ENCODE measurements at regions not wholly inside any gene's neighbourhood (a gene's known extent, or its start where the extent isn't known, plus 50 kb on each side); places are given as distances from the start of the nearest gene placed in this dataset.

DNA sequence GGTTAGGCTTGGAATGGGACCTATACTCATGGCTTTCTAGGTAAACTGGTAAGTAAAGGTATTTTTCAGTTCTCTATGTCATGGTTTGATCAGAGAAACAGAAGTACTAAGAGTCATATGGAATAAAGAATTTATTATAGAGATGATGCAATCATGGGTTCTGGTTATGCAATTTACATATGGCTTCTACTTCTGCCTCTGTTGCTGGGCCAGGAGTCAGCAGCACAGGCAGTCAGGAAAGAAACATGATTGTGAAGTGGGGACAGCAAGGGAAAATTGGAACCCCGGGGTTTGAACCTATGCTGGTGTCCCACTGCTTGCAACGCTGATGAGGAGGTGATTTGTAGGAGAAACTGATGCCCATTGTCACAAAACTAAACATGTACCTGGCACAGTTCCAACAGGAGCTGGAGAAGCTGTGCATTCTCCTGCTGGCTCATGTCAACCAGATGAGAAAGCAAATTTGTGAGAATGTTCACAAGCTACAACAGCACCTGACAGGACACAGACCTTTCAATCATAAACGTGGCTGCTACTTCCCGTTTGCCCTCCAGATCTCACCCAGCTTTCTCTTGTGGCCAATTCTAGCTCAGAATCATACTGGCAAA is 887.1 kb downstream of the TFAP2A start:
- no peaks in the 10 kb centered on the region for H3K27me3 ChIP-seq (ENCODE audit: insufficient read depth, low read length)
- H3K56ac ChIP-seq (ENCODE audit: insufficient read length, low read depth, low read length): no peak overlapping the region
- no peak overlapping the region for H3K9ac ChIP-seq (ENCODE audit: extremely low read depth, insufficient read length, low read length)
- no peak overlapping the region for H3K27ac Mint-ChIP-seq
- no peaks in the 10 kb centered on the region for H3K9me3 ChIP-seq (ENCODE audit: control insufficient read depth, low read depth, low read length)
- TF ChIP-seq, protein P1, sequence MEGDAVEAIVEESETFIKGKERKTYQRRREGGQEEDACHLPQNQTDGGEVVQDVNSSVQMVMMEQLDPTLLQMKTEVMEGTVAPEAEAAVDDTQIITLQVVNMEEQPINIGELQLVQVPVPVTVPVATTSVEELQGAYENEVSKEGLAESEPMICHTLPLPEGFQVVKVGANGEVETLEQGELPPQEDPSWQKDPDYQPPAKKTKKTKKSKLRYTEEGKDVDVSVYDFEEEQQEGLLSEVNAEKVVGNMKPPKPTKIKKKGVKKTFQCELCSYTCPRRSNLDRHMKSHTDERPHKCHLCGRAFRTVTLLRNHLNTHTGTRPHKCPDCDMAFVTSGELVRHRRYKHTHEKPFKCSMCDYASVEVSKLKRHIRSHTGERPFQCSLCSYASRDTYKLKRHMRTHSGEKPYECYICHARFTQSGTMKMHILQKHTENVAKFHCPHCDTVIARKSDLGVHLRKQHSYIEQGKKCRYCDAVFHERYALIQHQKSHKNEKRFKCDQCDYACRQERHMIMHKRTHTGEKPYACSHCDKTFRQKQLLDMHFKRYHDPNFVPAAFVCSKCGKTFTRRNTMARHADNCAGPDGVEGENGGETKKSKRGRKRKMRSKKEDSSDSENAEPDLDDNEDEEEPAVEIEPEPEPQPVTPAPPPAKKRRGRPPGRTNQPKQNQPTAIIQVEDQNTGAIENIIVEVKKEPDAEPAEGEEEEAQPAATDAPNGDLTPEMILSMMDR (conservative IDR thresholded peaks at IDR 0.05): no peak
- no peak overlapping the region for H3K14ac ChIP-seq (ENCODE audit: insufficient read depth, low read length)
- no peaks in the 10 kb centered on the region for H3K23me2 ChIP-seq (ENCODE audit: insufficient read length, low read depth, low read length, poor library complexity, severe bottlenecking)
- no peaks in the 10 kb centered on the region for H3K79me1 ChIP-seq (ENCODE audit: insufficient read depth, low read depth, low read length, poor library complexity, severe bottlenecking)
- no peak overlapping the region for H3K18ac ChIP-seq (ENCODE audit: insufficient read length, low read depth, low read length)
- H4K8ac ChIP-seq (replicated peaks; ENCODE audit: insufficient read length, low read depth, low read length): no peak overlapping the region
- H3K79me2 ChIP-seq (ENCODE audit: insufficient read depth, low read length): no peaks in the 10 kb centered on the region
- WGBS (ENCODE audit: extremely low coverage, insufficient read length, low lambda C conversion rate): no CpG with 5 or more reads among the region's 4 CpGs
- no peaks in the 10 kb centered on the region for H3K4me1 Mint-ChIP-seq
- no peak overlapping the region for H3T11ph ChIP-seq (ENCODE audit: low read length)
- no peaks in the 10 kb centered on the region for H3K4me1 ChIP-seq (ENCODE audit: insufficient read depth, low read length)
- no peak overlapping the region for H2BK120ac ChIP-seq (ENCODE audit: low read depth, low read length, poor library complexity, severe bottlenecking)
- no peak overlapping the region for H2BK20ac ChIP-seq (ENCODE audit: low read depth, low read length, poor library complexity, severe bottlenecking)
- no peak overlapping the region for H3K23ac ChIP-seq (ENCODE audit: insufficient read length, low read depth, low read length)
- H4K5ac ChIP-seq (ENCODE audit: insufficient read length, low read depth, low read length): no peak overlapping the region
- no peak overlapping the region for H3K4ac ChIP-seq (ENCODE audit: low read depth, low read length)
- no peak overlapping the region for H2AK5ac ChIP-seq (ENCODE audit: insufficient read length, low read length)
- no peak overlapping the region for H4K91ac ChIP-seq (ENCODE audit: insufficient read length, low read depth, low read length)
- no peaks in the 10 kb centered on the region for H3K27me3 Mint-ChIP-seq (ENCODE audit: low read depth)
- no peak overlapping the region for H3K27ac ChIP-seq (ENCODE audit: insufficient read length, low read depth, low read length)
- no peak overlapping the region for H2BK5ac ChIP-seq (ENCODE audit: insufficient read length, low read length)
- H4K20me1 ChIP-seq (ENCODE audit: control insufficient read depth, insufficient read depth, insufficient read length): no peaks in the 10 kb centered on the region
- H3K4me3 Mint-ChIP-seq: no peak overlapping the region
- DNase-seq: no peak
- peaks cover 0 to 9% (median 2%) of the 10 kb centered on the region in 3 experiments; a peak in 5 of 7 replicates for H3K36me3 Mint-ChIP-seq (ENCODE audit: insufficient read depth in 1 of 3, low read depth in 3 of 3)
- no peak overlapping the region for H2BK12ac ChIP-seq (ENCODE audit: insufficient read length, low read depth, low read length)
- H2AFZ ChIP-seq (ENCODE audit: low read length): no peak overlapping the region
- H3K9me3 Mint-ChIP-seq: peaks cover 2 to 4% of the 10 kb centered on the region in 2 experiments; a peak in 3 of 5 replicates
- H2BK15ac ChIP-seq (ENCODE audit: low read depth, low read length): no peak overlapping the region
- no peak overlapping the region for H3K4me2 ChIP-seq (ENCODE audit: insufficient read depth, insufficient read length, low read length)

Data from H9 (cell line).